GM21737 (cell line): ENCODE measurements at regions not wholly inside any gene's neighbourhood (a gene's known extent, or its start where the extent isn't known, plus 50 kb on each side); places are given as distances from the start of the nearest gene placed in this dataset.

Source experiments
- ATAC-seq: cut with Tn5 transposase; IDR thresholded peaks from one replicate; pipeline ENCODE4 v1.9.1; 2021; ENCODE audit warnings: mild to moderate bottlenecking, moderate library complexity; ENCODE audit not compliant: unreplicated experiment

- no peak for ATAC-seq
Measured at GRCh38 chr17:72056727-72057290, 64.0 kb upstream of the SOX9 start.

- ATAC-seq: no peak
Measured at GRCh38 chr17:72060084-72060483, 60.7 kb upstream of the SOX9 start.

GRCh38 chr17:72063262-72063661 lies 57.6 kb upstream of the SOX9 start:
- no peak for ATAC-seq

- ATAC-seq: no peak
Measured at GRCh38 chr17:72063756-72064450, 56.9 kb upstream of the SOX9 start.

GRCh38 chr17:72064606-72065193 lies 56.1 kb upstream of the SOX9 start:
- no peak for ATAC-seq

GRCh38 chr17:72065556-72065955 lies 55.3 kb upstream of the SOX9 start:
- ATAC-seq: no peak

GRCh38 chr17:72068643-72069042 lies 52.2 kb upstream of the SOX9 start:
- no peak for ATAC-seq

GRCh38 chr17:72069586-72070202 lies 51.1 kb upstream of the SOX9 start:
- ATAC-seq: no peak
